A673 (cell line): ENCODE measurements at regions not wholly inside any gene's neighbourhood (a gene's known extent, or its start where the extent isn't known, plus 50 kb on each side); places are given as distances from the start of the nearest gene placed in this dataset.

Experiments
- EZH2 ChIP-seq: fragments of 200-600 bp; sonication (generic); IDR thresholded peaks from 2 replicates; pipeline ENCODE4 v1.6.1; 2017; ENCODE audit warnings: borderline replicate concordance, low read depth, mild to moderate bottlenecking, mixed read lengths, antibody characterized with exemption, low read length; ENCODE audit not compliant: poor library complexity, severe bottlenecking
- TF ChIP-seq, protein P1 (sequence below): fragments of 300-800, 200-600 bp; sonication (generic); conservative IDR thresholded peaks from 2 replicates; pipeline ENCODE4 v1.5.1; 2017; ENCODE audit warnings: low read depth, mild to moderate bottlenecking, antibody characterized with exemption, low read length, moderate library complexity, mixed read lengths

- TF ChIP-seq EZH2: no peak
- TF ChIP-seq, protein P1, sequence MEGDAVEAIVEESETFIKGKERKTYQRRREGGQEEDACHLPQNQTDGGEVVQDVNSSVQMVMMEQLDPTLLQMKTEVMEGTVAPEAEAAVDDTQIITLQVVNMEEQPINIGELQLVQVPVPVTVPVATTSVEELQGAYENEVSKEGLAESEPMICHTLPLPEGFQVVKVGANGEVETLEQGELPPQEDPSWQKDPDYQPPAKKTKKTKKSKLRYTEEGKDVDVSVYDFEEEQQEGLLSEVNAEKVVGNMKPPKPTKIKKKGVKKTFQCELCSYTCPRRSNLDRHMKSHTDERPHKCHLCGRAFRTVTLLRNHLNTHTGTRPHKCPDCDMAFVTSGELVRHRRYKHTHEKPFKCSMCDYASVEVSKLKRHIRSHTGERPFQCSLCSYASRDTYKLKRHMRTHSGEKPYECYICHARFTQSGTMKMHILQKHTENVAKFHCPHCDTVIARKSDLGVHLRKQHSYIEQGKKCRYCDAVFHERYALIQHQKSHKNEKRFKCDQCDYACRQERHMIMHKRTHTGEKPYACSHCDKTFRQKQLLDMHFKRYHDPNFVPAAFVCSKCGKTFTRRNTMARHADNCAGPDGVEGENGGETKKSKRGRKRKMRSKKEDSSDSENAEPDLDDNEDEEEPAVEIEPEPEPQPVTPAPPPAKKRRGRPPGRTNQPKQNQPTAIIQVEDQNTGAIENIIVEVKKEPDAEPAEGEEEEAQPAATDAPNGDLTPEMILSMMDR: no peak
Observed at GRCh38 chr2:164060031-164060430, 324.2 kb upstream of the FIGN start.
